ENCODE measurements at regions not wholly inside any gene's neighbourhood (a gene's known extent, or its start where the extent isn't known, plus 50 kb on each side); places are given as distances from the start of the nearest gene placed in this dataset.

GRCh38 chr7:84553711-84554110 is 359.1 kb upstream of the SEMA3A start:
- Histone ChIP-seq H3K9me3 (ENCODE audit: control insufficient read depth in 1 of 2, insufficient read depth in 1 of 2, low read depth in 1 of 2, low read length in 2 of 2) (no peaks in the 10 kb centered on the region), H3K27me3 (ENCODE audit: insufficient read depth, low read length) (no peaks in the 10 kb centered on the region), H3K9ac (ENCODE audit: low read length) (no peak overlapping the region), H3K9me2 (ENCODE audit: insufficient read depth) (no peaks in the 10 kb centered on the region), H3K36me3 (ENCODE audit: control insufficient read depth in 1 of 2, insufficient read depth in 2 of 2, low read length in 2 of 2) (no peaks in the 10 kb centered on the region), H3K4me2 (ENCODE audit: low read length) (no peak overlapping the region), H3K27ac (ENCODE audit: low read depth, low read length) (no peak overlapping the region), H3K4me1 (ENCODE audit: control insufficient read depth in 1 of 2, insufficient read depth in 2 of 2, low read length in 2 of 2) (no peaks in the 10 kb centered on the region), H2AFZ (ENCODE audit: low read depth, low read length, poor library complexity, severe bottlenecking) (no peak overlapping the region), H3K79me2 (ENCODE audit: insufficient read depth, low read length) (no peaks in the 10 kb centered on the region), H4K20me1 (ENCODE audit: insufficient read depth) (no peaks in the 10 kb centered on the region), H3K4me3 (replicated peaks in 1 of 2; ENCODE audit: low read depth in 1 of 2, low read length in 2 of 2) (no peak overlapping the region)
- ChIA-PET CTCF (no interaction called here), RAD21 (ENCODE audit: low non-redundant PET in 1 of 2, low total read pairs in 2 of 2, uncharacterized antibody in 2 of 2, unreplicated experiment in 2 of 2) (no interaction called here), POLR2A (no interaction called here)
- intact Hi-C loops (cut with micrococcal nuclease) = no loop called here
- DNase-seq (ENCODE audit: low read depth, low spot score) (no peak), ATAC-seq (no peak)
- TF ChIP-seq TCF7L2 (IDR thresholded peaks at IDR 0.05; ENCODE audit: borderline replicate concordance, extremely low read depth, insufficient read depth, insufficient read length) = no peak
- BruUV-seq (replicated peaks) = no TSS peak

- no TSS peak for BruUV-seq (replicated peaks)
- ChIA-PET RAD21 (ENCODE audit: low non-redundant PET in 1 of 2, low total read pairs in 2 of 2, uncharacterized antibody in 2 of 2, unreplicated experiment in 2 of 2) (no interaction called here), CTCF (no interaction called here), POLR2A (no interaction called here)
- Histone ChIP-seq H3K4me3 (replicated peaks in 1 of 2; ENCODE audit: low read depth in 1 of 2, low read length in 2 of 2) (no peak overlapping the region), H4K20me1 (ENCODE audit: insufficient read depth) (no peaks in the 10 kb centered on the region), H2AFZ (ENCODE audit: low read depth, low read length, poor library complexity, severe bottlenecking) (no peak overlapping the region), H3K9me2 (ENCODE audit: insufficient read depth) (no peaks in the 10 kb centered on the region), H3K27ac (ENCODE audit: low read depth, low read length) (no peak overlapping the region), H3K9ac (ENCODE audit: low read length) (no peak overlapping the region), H3K4me1 (ENCODE audit: control insufficient read depth in 1 of 2, insufficient read depth in 2 of 2, low read length in 2 of 2) (no peaks in the 10 kb centered on the region), H3K27me3 (ENCODE audit: insufficient read depth, low read length) (no peaks in the 10 kb centered on the region), H3K4me2 (ENCODE audit: low read length) (no peak overlapping the region), H3K9me3 (ENCODE audit: control insufficient read depth in 1 of 2, insufficient read depth in 1 of 2, low read depth in 1 of 2, low read length in 2 of 2) (no peaks in the 10 kb centered on the region), H3K79me2 (ENCODE audit: insufficient read depth, low read length) (no peaks in the 10 kb centered on the region), H3K36me3 (ENCODE audit: control insufficient read depth in 1 of 2, insufficient read depth in 2 of 2, low read length in 2 of 2) (no peaks in the 10 kb centered on the region)
- DNase-seq (ENCODE audit: low read depth, low spot score) (no peak), ATAC-seq (no peak)
- intact Hi-C loops (cut with micrococcal nuclease) = no loop called here
- TF ChIP-seq SRF (IDR thresholded peaks at IDR 0.05; ENCODE audit: low read depth) (no peak), ZBTB33 (IDR thresholded peaks at IDR 0.05; ENCODE audit: extremely low read depth, insufficient replicate concordance, low read length) (no peak), MAX (IDR thresholded peaks at IDR 0.05) (no peak), CBX3 (IDR thresholded peaks at IDR 0.05; ENCODE audit: low read depth) (no peak), EZH2phosphoT487 (IDR thresholded peaks at IDR 0.05; ENCODE audit: borderline replicate concordance) (no peak), EZH2 (IDR thresholded peaks at IDR 0.05) (no peak), REST (IDR thresholded peaks at IDR 0.05; ENCODE audit: low read depth) (no peak), ATF3 (IDR thresholded peaks at IDR 0.05) (no peak), CEBPB (IDR thresholded peaks at IDR 0.05; ENCODE audit: low read depth) (no peak), EGR1 (IDR thresholded peaks at IDR 0.05; ENCODE audit: low read depth) (no peak), ZNF274 (IDR thresholded peaks at IDR 0.05; ENCODE audit: low read depth, low read length) (no peak), ZFX (IDR thresholded peaks at IDR 0.05) (no peak), JUND (IDR thresholded peaks at IDR 0.05) (no peak), POLR2AphosphoS5 (IDR thresholded peaks at IDR 0.05; ENCODE audit: low read depth, low read length) (no peak)
These were observed 354.8 kb upstream of the SEMA3A start for GRCh38 chr7:84549409-84549808.

All from HCT116 (cell line).